Activated CD4-positive, alpha-beta memory T cell treated with anti-CD3 and anti-CD28 coated beads, Interleukin-2, amount 10 ng/mL, durations not matched to agents 7 days and 5 days (primary cell): ENCODE measurements at regions not wholly inside any gene's neighbourhood (a gene's known extent, or its start where the extent isn't known, plus 50 kb on each side); places are given as distances from the start of the nearest gene placed in this dataset.
"Not testable (repeated sequence)": the region's sequence is repeated elsewhere in the genome, so short reads cannot be mapped to it uniquely, and the experiment has no call there.

Experiments used
- CTCF ChIA-PET: fragments of 350-600 bp; sonication (Branson Sonifier 250); formaldehyde crosslinking; loops from one replicate; lab custom pipeline; 2021; ENCODE audit warnings: antibody characterized with exemption, inconsistent platforms; lab: Charles Lee
- POLR2A ChIA-PET: fragments of 350-600 bp; sonication (Branson Sonifier 250); formaldehyde crosslinking; loops from one replicate; lab custom pipeline; 2021; ENCODE audit warnings: antibody characterized with exemption; lab: Charles Lee
- DNase-seq: peaks from one replicate; pipeline ENCODE4 v3.0.0-alpha.2; 2020
- H3K27ac Mint-ChIP-seq: one replicate; pipeline ENCODE4 v1.8.0; 2021; ENCODE audit warnings: mild to moderate bottlenecking, mixed read lengths
- H3K27me3 Mint-ChIP-seq: one replicate; pipeline ENCODE4 v1.8.0; 2021; ENCODE audit warnings: mixed read lengths
- H3K36me3 Mint-ChIP-seq: one replicate; pipeline ENCODE4 v1.8.0; 2021; ENCODE audit warnings: low read depth, mixed read lengths
- H3K4me1 Mint-ChIP-seq: one replicate; pipeline ENCODE4 v1.8.0; 2021; ENCODE audit warnings: mixed read lengths
- H3K4me3 Mint-ChIP-seq: one replicate; pipeline ENCODE4 v1.8.0; 2021; ENCODE audit warnings: mild to moderate bottlenecking, mixed read lengths
- H3K9me3 Mint-ChIP-seq: one replicate; pipeline ENCODE4 v1.8.0; 2021; ENCODE audit warnings: mixed read lengths

DNA sequence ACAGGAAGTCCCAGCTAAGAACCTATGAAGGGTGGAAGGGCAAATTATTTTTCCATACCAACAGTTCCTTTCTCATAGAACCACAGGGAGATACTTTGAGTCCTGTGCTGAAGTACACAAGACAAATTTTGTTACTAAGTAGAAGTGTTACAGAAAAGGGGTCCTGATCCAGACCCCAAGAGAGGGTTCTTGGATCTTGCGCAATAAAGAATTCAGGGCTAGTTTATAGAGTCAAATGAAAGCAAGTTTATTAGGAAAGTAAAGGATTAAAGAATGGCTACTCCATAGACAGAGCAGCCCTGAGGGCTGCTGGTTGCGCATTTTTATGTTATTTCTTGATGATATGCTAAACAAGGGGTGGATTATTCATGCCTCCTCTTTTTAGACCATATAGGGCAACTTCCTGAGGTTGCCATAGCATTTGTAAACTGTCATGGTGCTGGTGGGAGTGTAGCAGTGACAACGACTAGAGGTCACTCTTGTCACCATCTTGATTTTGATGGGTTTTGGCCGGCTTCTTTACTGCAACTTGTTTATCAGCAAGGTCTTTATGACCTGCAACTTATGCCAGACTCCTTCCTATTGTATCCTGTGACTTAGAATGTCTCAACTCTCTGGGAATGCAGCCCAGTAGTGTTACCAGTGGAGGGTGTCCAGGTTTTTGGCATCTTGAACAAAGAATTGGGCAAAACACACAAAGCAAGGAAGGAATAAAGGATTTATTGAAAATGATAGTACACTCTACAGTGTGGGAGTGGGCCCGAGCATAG is 409.4 kb downstream of the SH2D4B start:
- ChIA-PET POLR2A (no interaction called here), CTCF (no interaction called here)
- H3K27ac Mint-ChIP-seq: no peak overlapping the region
- no peak for DNase-seq
- H3K9me3 Mint-ChIP-seq: no peaks in the 10 kb centered on the region
- no peak overlapping the region for H3K4me3 Mint-ChIP-seq
- H3K27me3 Mint-ChIP-seq: no peaks in the 10 kb centered on the region
- no peaks in the 10 kb centered on the region for H3K4me1 Mint-ChIP-seq
- no peaks in the 10 kb centered on the region for H3K36me3 Mint-ChIP-seq

- CTCF ChIA-PET: no interaction called here
- DNase-seq: no peak
- Mint-ChIP-seq H3K9me3 (no peaks in the 10 kb centered on the region), H3K4me1 (no peaks in the 10 kb centered on the region), H3K27me3 (no peaks in the 10 kb centered on the region), H3K4me3 (no peak overlapping the region), H3K36me3 (no peaks in the 10 kb centered on the region), H3K27ac (no peak overlapping the region)
- POLR2A ChIA-PET: no interaction called here
Measured at GRCh38 chr10:80949785-80950184, 412.1 kb downstream of the SH2D4B start.

DNA sequence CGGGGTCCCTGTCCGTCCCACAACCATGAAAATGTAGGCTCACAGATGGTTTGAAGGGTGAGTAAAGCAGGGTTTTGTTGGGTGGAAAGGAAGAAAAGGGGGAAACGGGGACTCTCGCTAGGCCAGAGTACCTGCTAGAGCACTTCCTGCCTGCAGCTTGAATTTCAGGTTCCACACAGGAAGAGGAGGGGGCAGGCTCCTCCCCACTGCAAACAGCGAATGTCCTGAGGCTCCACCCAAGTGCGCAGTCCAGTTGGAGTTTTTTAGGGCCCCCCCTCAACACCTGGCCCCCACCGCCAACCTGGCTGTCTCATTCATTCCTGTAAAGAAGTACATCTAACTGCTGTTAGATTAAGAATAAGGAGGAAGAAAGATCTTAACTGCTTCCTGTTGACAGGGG is 414.7 kb downstream of the SH2D4B start:
- POLR2A ChIA-PET: no interaction called here
- no peak for DNase-seq
- CTCF ChIA-PET: no interaction called here
- no peaks in the 10 kb centered on the region for H3K9me3 Mint-ChIP-seq
- no peaks in the 10 kb centered on the region for H3K27me3 Mint-ChIP-seq
- no peaks in the 10 kb centered on the region for H3K36me3 Mint-ChIP-seq
- H3K4me3 Mint-ChIP-seq: no peak overlapping the region
- no peak overlapping the region for H3K27ac Mint-ChIP-seq
- no peaks in the 10 kb centered on the region for H3K4me1 Mint-ChIP-seq

- no peaks in the 10 kb centered on the region for H3K9me3 Mint-ChIP-seq
- CTCF ChIA-PET: no interaction called here
- H3K4me1 Mint-ChIP-seq: no peaks in the 10 kb centered on the region
- no peak overlapping the region for H3K27ac Mint-ChIP-seq
- H3K36me3 Mint-ChIP-seq: no peaks in the 10 kb centered on the region
- no peak overlapping the region for H3K4me3 Mint-ChIP-seq
- POLR2A ChIA-PET: no interaction called here
- no peak for DNase-seq
- no peaks in the 10 kb centered on the region for H3K27me3 Mint-ChIP-seq
Measured at GRCh38 chr10:80957161-80957560, 419.5 kb downstream of the SH2D4B start.

GRCh38 chr10:80964179-80964578 is 426.5 kb downstream of the SH2D4B start:
- ChIA-PET CTCF (no interaction called here), POLR2A (no interaction called here)
- no peaks in the 10 kb centered on the region for H3K4me1 Mint-ChIP-seq
- H3K4me3 Mint-ChIP-seq: no peak overlapping the region
- no peaks in the 10 kb centered on the region for H3K27me3 Mint-ChIP-seq
- H3K36me3 Mint-ChIP-seq: no peaks in the 10 kb centered on the region
- no peaks in the 10 kb centered on the region for H3K9me3 Mint-ChIP-seq
- no peak overlapping the region for H3K27ac Mint-ChIP-seq
- no peak for DNase-seq

DNA sequence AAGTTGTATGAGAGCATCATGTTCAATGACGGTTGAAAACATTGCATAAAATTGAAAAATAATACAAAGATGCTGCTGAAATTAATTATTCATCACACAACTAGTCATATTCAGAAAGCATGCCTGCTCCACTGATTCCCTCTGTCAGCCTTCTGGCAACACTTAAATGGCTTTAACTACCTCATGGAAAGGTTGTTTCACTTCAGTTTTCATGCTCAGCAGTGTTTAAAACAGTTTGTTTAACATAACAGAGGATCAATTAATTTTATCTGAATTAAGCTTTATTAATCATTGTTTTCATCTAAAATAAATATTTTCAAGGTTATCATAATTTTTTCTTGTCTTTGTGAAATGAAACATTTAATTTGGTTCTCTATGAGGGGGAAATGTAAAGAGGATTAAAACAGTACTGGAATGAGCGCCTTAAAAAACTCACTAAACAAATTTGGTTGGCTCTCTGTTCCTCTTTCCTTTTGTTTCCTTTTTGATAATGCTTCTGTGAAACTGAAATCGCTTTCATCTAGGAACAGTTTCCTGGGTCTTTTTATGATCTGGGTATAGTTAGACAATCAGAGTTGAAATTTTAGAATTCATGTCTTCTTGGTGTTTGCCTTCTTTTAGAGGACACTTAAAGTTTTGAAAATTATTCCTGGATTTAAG is 427.4 kb downstream of the SH2D4B start:
- no peak for DNase-seq
- POLR2A ChIA-PET: no interaction called here
- no peaks in the 10 kb centered on the region for H3K9me3 Mint-ChIP-seq
- no peaks in the 10 kb centered on the region for H3K4me1 Mint-ChIP-seq
- H3K4me3 Mint-ChIP-seq: no peak overlapping the region
- CTCF ChIA-PET: no interaction called here
- no peaks in the 10 kb centered on the region for H3K36me3 Mint-ChIP-seq
- no peaks in the 10 kb centered on the region for H3K27me3 Mint-ChIP-seq
- no peak overlapping the region for H3K27ac Mint-ChIP-seq

DNA sequence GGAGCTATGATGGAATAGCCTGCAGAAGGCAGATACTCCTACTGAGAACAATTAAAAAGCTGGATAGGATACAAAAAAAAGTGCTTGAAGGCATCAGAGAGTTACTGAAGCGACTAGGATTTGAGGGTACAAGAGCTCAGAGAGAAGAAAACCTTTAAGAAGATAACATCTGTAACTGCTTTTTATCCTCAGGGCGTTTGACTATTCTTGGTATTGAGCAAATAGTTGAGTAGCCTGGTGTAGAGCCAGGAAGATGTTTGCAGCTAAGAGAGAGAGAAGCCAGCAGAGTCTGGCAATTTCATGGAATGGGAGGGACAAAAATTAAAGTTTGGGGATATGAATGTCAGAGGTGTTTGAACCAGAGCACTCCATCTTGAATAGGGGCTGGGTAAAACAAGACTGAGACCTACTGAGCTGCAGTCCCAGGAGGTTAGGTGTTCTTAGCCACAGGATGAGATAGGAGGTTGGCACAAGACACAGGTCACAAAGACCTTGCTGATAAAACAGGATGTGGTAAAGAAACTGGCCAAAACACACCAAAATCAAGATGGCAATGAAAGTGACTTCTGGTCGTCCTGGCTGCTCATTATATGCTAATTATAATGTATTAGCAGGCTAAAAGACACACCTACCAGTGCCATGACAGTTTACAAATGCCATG is 428.8 kb downstream of the SH2D4B start:
- H3K36me3 Mint-ChIP-seq: no peaks in the 10 kb centered on the region
- CTCF ChIA-PET: no interaction called here
- H3K27ac Mint-ChIP-seq: no peak overlapping the region
- H3K4me3 Mint-ChIP-seq: no peak overlapping the region
- no peaks in the 10 kb centered on the region for H3K27me3 Mint-ChIP-seq
- no peaks in the 10 kb centered on the region for H3K4me1 Mint-ChIP-seq
- POLR2A ChIA-PET: no interaction called here
- DNase-seq: no peak
- no peaks in the 10 kb centered on the region for H3K9me3 Mint-ChIP-seq

DNA sequence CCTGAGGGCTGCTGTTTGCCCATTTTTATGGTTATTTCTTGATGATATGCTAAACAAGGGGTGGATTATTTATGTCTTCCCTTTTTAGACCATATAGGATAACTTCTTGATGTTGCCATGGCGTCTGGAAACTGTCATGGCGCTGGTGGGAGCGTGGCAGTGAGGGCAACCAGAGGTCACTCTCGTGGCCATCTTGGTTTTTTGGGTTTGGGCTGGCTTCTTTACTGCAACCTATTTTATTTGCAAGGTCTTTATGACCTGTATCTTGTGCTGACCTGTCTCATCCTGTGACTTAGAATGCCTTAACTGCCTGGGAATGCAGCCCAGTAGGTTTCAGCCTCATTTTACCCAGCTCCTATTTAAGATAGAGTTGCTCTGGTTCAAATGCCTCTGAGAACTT is 429.7 kb downstream of the SH2D4B start:
- POLR2A ChIA-PET, DNase-seq, H3K9me3 Mint-ChIP-seq, H3K36me3 Mint-ChIP-seq, H3K27ac Mint-ChIP-seq, H3K4me1 Mint-ChIP-seq, H3K4me3 Mint-ChIP-seq, H3K27me3 Mint-ChIP-seq: not testable (repeated sequence)
- CTCF ChIA-PET: interaction anchor here (0.6 kb wide), 1 partner anchor 613 kb away, joined by 3 read pairs; no protein-coding TSS in a partner anchor

DNA sequence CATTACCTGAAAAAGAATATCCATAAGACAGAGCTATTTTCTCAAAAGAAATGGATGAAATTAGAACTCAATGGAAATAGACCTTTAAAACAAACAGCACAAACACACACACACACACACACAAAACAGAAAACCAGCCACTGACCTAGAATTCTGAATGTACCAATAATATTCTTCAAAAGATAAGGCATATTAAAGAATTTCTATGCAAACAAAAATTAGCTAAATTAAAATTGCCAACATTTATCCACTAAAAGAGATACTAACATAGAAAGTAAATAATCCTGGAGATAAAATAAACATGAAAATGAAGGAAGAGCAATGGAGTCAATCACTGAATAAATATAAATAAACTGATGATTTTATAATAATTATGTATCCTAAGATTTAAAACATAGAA is 431.2 kb downstream of the SH2D4B start:
- ChIA-PET POLR2A (no interaction called here), CTCF (no interaction called here)
- no peak for DNase-seq
- H3K27me3 Mint-ChIP-seq: no peaks in the 10 kb centered on the region
- no peak overlapping the region for H3K4me3 Mint-ChIP-seq
- H3K36me3 Mint-ChIP-seq: no peaks in the 10 kb centered on the region
- no peaks in the 10 kb centered on the region for H3K9me3 Mint-ChIP-seq
- no peaks in the 10 kb centered on the region for H3K4me1 Mint-ChIP-seq
- no peak overlapping the region for H3K27ac Mint-ChIP-seq

- H3K36me3 Mint-ChIP-seq: no peaks in the 10 kb centered on the region
- H3K4me1 Mint-ChIP-seq: no peaks in the 10 kb centered on the region
- ChIA-PET POLR2A (no interaction called here), CTCF (no interaction called here)
- no peaks in the 10 kb centered on the region for H3K9me3 Mint-ChIP-seq
- no peaks in the 10 kb centered on the region for H3K27me3 Mint-ChIP-seq
- DNase-seq: no peak
- H3K27ac Mint-ChIP-seq: no peak overlapping the region
- H3K4me3 Mint-ChIP-seq: no peak overlapping the region
Measured at GRCh38 chr10:80971461-80971860, 433.8 kb downstream of the SH2D4B start.

GRCh38 chr10:80976658-80977057 is 439.0 kb downstream of the SH2D4B start:
- H3K9me3 Mint-ChIP-seq: no peaks in the 10 kb centered on the region
- ChIA-PET POLR2A (no interaction called here), CTCF (no interaction called here)
- H3K4me1 Mint-ChIP-seq: no peaks in the 10 kb centered on the region
- no peak for DNase-seq
- H3K27ac Mint-ChIP-seq: no peak overlapping the region
- H3K27me3 Mint-ChIP-seq: no peaks in the 10 kb centered on the region
- no peak overlapping the region for H3K4me3 Mint-ChIP-seq
- H3K36me3 Mint-ChIP-seq: no peaks in the 10 kb centered on the region

DNA sequence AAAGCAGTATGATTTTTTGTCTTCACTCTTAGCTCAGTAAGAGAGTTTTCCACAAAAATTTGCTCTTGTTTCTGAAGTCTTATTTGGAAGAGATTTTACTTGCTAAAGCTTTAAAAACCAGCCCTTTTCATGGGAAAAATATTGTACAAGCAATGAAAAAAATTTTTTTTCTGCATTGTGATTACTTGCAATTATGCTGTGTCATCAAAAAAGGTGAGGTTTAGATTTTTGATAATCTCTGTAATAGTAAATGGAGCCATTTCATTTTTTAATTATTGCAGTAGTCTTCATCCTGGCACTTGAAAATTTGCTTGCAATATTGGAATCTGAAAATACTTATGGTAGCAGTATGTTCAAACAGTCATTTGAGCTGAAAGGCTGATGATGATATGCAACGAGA is 447.4 kb downstream of the SH2D4B start:
- ChIA-PET POLR2A (no interaction called here), CTCF (no interaction called here)
- no peak overlapping the region for H3K4me3 Mint-ChIP-seq
- DNase-seq: no peak
- no peak overlapping the region for H3K27ac Mint-ChIP-seq
- H3K9me3 Mint-ChIP-seq: no peaks in the 10 kb centered on the region
- no peaks in the 10 kb centered on the region for H3K27me3 Mint-ChIP-seq
- no peaks in the 10 kb centered on the region for H3K36me3 Mint-ChIP-seq
- no peaks in the 10 kb centered on the region for H3K4me1 Mint-ChIP-seq

DNA sequence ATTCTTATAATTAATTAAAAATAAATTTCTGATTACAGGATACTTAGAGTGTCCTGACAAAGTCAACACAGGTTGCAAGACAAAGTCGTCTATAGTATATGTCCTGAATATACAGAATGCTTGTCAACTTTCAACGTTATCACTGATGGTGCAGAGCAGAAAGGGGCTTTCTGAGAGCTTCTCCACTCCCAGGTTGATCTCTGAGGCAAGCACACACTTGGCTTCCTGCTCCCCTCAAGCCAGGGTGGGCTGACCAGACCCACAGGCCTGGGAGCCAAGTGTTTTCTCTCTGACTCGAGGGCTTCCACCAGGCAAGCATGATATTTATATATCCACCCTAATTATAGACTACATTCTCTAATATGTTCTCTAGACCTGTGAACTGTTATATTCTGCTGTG is 448.9 kb downstream of the SH2D4B start:
- DNase-seq: no peak
- POLR2A ChIA-PET: no interaction called here
- CTCF ChIA-PET: no interaction called here

More for the DNA sequence above, 448.9 kb downstream of the SH2D4B start:
- Mint-ChIP-seq H3K4me3 (no peak overlapping the region), H3K27me3 (no peaks in the 10 kb centered on the region), H3K9me3 (no peaks in the 10 kb centered on the region), H3K27ac (no peak overlapping the region), H3K4me1 (no peaks in the 10 kb centered on the region), H3K36me3 (no peaks in the 10 kb centered on the region)
